ENCODE measurements at regions not wholly inside any gene's neighbourhood (a gene's known extent, or its start where the extent isn't known, plus 50 kb on each side); places are given as distances from the start of the nearest gene placed in this dataset.

DNA sequence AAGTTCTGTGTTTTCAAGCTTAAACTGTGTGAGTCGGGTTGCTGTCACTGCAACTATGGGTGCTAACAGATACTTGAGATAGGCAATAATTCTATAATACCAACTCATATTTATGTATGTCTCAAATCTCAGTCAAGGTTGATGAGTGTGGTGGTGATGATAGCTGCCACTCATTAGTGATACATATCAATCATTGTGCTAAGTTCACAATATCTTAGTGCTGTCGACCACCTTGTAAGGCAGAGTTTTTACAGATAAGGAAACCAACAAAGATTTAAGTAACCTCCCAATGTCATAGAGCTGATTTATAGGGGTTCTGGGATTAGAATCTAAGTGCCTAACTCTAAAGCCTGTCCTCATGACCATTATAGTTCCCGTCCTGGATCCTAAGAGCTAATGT lies 82.5 kb downstream of the ELAPOR2 start:
- intact Hi-C loops (cut with micrococcal nuclease) = no loop called here
- ATAC-seq (no peak), DNase-seq (no peak)

DNA sequence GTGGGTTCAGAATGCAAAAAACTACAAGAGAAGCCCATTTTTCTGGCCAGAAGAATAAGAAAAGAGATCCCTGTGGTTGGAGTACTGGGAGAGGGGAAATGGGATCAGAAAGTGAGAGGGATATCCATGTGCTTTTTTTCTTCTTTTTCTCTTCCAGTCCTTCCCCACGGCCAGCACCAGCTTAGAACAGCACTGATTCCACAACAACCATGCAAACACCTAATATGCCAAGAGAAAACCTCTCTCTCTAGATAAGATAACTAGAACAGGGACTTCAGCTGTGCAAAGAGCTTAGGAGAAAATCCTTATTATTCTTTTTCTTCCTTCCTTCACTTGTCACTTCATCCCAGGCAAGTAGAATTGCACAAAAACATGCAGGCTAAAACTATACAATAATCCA lies 83.5 kb downstream of the ELAPOR2 start:
- no peak for ATAC-seq
- intact Hi-C loops (cut with micrococcal nuclease) = no loop called here

DNA sequence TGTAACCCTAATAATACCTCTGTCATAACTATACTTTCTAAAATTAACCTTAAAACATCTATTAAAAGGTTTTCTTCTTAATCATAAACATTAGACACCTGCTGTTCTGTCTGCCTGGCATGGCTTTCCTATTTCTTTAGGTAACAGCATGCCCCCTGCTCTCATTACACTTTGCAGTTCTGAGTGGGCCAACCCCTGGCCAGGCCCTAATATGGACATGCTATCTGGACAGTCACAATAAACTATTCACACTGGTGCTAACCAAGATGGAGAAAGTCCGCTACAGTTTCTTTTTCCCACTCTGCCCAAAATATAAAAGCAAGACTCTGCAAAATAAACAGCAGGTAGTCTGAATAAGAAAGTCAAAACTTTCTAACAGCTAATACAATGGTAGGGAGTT lies 84.0 kb downstream of the ELAPOR2 start:
- no peak for ATAC-seq
- DNase-seq = no peak
- intact Hi-C loops (cut with micrococcal nuclease) = no loop called here

More for the DNA sequence above, 83.5 kb downstream of the ELAPOR2 start:
- no peak for DNase-seq

DNA sequence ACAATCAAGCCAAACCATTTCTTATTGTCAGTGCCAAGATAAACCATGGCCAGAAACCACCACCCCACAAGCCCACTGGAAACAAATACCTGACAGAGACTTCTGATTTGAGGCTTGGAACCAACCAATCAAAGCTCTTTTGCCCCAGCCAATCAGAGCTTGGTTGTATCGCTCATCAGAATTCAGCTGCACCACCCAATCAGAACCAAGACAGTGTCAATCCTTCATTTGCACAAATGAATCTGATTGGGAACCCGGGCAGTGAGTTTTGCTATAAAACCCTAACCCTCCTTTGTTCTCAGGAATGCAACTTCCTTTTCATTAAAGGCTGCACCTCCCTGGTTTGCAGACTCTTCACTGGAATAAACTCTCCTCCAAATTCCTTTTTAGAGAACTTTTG lies 87.4 kb downstream of the ELAPOR2 start:
- DNase-seq = no peak
- no peak for ATAC-seq
- intact Hi-C loops (cut with micrococcal nuclease) = no loop called here

DNA sequence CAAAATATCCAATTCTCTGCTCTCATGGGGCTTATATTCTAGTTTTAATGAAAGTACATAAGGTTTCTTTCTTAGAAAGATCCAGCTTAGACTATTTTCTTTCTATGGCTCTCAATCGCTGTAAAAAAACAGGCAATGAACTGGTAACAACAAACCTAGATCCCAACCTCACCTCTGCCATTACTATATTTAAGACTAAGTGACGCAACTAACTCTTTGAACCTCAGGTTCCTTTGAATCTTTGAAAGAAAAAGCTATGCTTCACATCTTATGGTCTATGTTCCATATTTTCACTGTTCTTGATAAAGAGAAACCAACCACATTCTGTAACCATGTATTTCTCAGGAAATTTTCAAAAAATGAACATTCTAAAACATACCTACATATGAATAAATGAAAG lies 88.5 kb downstream of the ELAPOR2 start:
- DNase-seq = no peak
- intact Hi-C loops (cut with micrococcal nuclease) = no loop called here
- ATAC-seq = no peak

DNA sequence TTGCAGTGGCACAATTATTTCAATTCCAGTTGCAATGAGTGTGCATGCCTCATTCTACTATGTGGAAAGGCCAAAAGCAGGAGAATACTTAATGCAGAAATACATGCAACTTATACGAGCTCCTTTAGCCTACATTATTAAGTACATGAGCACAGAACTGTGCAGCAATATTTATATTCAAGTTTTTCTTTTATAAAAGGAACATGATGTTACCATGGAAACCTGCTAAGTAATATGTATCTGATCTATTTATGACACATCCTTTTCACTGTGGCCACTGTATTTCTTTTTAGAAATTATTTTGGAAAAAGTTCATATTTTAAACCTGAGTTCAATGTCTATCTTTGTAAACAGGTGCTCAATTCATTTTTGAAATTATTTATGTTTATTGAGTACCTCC lies 88.9 kb downstream of the ELAPOR2 start:
- ATAC-seq (no peak), DNase-seq (no peak)
- intact Hi-C loops (cut with micrococcal nuclease) = no loop called here

DNA sequence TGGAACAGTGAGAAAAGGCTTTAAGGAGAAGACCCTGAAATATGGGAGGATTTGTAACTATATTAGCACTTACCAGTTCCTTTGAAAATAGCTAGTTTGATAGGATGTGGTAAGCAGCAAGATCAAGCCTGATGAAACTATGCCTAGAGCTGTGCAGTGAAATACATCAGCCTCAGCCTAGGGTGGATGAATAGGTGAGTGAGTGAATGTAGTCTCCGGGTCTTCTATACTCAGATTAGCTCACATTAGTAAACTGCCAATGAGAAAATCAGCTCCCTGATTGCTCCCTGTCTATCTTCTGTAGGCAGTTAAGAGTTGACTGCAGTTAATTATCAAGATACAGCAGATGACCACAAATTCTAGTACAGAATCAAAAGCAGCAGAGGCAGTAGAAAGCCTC lies 89.6 kb downstream of the ELAPOR2 start:
- intact Hi-C loops (cut with micrococcal nuclease) = no loop called here
- no peak for DNase-seq
- ATAC-seq = no peak

DNA sequence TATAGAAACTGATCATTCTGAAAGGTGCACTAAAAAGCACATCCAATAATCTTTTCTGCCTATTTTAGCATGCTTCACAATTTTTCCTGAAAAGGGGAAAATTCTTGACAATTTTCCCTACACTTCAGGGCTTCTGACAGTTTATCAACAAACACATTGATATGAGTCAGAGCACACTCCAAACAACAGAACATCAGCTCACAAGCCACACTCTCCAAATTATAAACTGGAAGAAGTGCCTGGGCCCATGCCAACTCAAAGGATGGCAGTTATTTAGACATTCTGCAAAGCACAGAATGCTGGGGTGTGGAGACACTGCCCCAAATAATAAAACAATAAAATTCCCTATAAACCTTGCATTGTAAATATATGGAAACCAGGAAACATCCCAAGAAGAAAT lies 90.8 kb downstream of the ELAPOR2 start:
- intact Hi-C loops (cut with micrococcal nuclease) = no loop called here
- DNase-seq (no peak), ATAC-seq (no peak)

DNA sequence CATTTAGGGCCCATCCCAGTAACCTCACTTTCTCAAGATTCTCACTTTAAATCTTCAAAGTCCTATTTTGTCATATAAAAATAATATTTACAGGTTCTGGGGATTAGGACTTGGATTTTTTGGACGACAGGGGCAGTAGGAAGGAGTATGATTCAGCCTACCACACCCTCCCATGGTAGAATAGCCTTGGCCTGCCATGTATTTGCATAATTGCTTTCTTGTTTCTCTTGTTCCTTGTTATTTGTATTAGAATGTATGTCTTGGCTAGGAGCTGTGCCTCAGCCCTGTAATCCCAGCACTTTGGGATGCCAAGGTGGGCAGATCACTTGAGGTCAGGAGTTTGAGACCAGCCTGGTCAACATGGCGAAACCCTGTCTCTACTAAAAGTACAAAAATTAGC lies 92.5 kb downstream of the ELAPOR2 start:
- intact Hi-C loops (cut with micrococcal nuclease) = no loop called here
- DNase-seq = no peak
- no peak for ATAC-seq

DNA sequence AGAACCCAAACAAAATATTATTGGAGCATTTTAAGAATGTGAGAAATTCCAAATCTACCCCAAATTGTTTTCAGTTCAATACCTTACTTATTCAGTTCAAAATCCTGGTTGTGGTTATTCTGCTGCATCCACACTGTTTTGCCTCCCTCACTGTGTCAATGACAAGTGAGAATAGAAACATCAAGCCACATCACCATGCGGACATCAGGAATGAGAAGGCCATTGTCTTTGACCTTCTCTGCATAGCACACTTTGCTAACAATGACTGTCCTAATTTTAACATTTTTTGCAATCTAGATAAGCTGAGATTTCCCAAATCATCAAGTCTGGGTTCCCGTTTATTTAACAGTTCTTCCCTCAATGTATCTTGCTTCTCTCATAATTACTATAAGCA lies 93.7 kb downstream of the ELAPOR2 start:
- ATAC-seq = no peak
- intact Hi-C loops (cut with micrococcal nuclease) = no loop called here
- no peak for DNase-seq

DNA sequence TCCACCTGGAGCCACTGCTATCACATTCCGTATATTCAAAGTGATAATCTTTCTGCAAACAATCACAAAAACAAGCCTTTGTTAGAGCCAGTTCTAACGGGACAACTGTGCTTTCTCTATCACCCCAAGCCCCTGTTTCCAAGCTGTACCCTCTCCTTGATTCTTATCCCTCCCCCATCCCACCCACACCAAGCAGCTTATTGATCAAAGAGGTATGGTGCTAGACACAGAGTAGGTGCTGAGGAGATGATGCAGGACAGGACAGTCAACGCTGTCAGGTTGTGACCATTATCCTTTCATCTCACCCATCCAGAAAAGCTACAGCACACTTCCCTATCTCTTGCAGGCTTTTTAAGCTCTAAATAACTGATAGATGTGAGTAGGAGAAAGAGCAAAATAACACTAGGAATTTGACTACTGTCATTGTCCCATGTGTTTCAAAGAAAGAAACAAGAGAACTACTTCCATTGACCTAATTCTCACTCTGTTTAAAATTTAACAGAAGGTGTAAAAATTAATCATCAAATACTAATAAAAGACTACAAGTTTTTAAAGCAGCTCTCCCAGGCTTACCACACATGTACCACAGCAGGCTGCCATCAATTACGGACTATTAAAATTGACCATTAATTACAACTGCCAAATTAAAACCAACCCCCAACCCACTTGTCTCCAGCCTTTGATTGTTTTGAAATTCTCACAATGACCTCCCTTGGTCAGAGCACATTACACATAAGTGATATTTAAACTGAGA lies 94.3 kb downstream of the ELAPOR2 start:
- ATAC-seq (no peak), DNase-seq (no peak)
- intact Hi-C loops (cut with micrococcal nuclease) = no loop called here

DNA sequence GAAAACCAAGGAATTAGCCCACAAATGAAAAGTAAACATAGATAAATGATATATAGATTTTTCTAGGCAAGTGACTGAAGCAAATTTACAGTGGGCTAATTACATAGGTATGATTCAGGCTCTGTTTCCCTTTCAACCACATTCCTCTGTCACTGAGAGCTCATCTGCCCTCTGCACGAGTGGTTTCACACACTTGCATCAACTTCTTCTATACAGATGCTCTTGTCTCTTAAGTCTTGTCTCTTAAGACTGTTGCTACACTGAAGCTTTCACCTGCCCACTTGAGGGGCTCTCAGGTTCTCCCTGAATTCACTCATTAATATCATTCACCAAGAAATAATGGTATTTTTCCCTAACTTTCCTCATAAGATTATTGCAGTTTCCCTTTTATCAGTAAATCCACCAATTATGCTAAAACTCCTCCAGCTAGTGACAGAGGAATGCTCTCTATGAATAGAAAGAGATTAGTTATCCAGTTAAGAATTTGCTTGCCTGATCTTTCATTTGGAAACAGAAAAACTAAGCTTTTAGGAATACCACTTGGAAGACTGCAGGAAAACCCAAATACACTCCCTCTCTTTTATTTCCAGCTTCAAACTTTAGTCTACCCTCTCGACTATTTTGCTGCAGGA lies 95.7 kb downstream of the ELAPOR2 start:
- intact Hi-C loops (cut with micrococcal nuclease) = no loop called here
- DNase-seq = no peak
- no peak for ATAC-seq

DNA sequence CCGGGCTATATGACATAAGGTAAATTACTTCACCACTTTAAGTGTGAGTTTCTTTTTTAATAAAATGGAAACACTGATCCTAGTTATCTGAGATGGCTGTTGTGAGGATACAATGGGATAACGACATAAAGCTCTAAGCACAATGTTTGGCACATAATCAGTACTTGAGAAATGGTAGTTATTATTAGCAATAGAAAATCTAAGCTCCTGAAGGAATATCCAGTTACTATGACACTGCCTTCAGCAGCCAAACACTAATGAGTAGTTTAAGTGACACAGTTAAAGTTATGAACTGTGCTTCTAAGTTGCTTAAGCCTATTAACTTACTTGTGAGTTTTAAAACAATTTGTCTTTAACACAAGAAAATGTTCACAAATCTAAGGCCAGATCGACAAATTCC lies 96.8 kb downstream of the ELAPOR2 start:
- intact Hi-C loops (cut with micrococcal nuclease) = no loop called here
- DNase-seq (no peak), ATAC-seq (no peak)

DNA sequence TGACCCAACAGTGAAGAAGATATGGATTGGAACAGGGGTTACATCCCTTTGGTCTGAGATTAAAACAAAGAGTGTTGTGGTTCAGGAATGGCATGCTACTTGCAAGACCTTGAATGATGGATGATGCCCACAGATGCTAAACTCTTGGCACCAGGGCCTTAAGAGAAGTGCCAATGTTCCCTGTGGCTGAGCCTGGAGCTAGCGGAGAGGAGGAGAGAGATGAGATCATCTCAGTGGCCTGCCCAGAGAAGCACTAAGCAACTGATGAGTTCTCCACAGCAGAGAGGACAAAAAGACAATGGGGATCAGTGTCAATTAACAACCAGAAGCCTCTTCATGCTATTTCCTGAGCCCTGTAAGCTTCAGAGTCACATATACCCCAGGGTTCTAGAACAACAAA lies 97.8 kb downstream of the ELAPOR2 start:
- intact Hi-C loops (cut with micrococcal nuclease) = no loop called here
- ATAC-seq (no peak), DNase-seq (no peak)

DNA sequence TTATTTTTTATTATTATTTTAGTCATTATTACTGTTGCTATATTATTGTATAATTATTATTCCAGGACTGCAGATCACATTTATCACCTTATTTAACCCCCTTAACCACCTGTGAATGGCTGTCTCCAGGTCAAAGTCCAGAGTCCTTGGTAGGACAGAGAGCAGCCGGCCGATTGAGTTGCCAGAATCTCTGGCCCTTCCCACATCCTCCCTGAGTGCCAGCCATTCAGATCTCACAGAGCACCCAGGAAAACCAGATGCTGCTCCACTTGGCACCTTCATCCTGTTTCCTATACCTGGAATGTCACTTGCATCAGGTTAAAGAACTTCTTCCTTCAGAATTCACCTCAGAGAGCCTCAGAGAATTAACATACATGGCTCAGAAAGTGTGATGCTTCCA lies 101.1 kb downstream of the ELAPOR2 start:
- no peak for DNase-seq
- intact Hi-C loops (cut with micrococcal nuclease) = no loop called here
- no peak for ATAC-seq

DNA sequence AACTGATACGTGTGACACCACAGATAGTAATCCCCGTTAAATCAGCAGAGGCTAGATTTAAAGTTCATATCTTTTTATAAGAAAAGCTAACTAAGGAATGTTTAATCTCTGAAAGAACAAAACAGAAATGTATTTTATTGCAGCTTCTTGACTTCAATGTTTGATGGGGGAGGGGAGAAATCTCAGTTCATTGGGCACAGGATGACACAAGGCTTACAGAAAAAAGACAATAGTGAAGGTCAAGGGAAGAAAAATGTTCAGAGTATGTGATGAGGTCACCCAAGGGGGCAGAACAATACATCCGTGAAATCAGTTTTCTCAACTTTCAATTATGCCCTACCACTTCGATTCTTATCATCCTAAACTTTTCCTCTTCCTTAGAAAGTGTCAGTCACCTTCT lies 102.9 kb downstream of the ELAPOR2 start:
- intact Hi-C loops (cut with micrococcal nuclease) = no loop called here
- ATAC-seq = no peak
- DNase-seq = no peak

DNA sequence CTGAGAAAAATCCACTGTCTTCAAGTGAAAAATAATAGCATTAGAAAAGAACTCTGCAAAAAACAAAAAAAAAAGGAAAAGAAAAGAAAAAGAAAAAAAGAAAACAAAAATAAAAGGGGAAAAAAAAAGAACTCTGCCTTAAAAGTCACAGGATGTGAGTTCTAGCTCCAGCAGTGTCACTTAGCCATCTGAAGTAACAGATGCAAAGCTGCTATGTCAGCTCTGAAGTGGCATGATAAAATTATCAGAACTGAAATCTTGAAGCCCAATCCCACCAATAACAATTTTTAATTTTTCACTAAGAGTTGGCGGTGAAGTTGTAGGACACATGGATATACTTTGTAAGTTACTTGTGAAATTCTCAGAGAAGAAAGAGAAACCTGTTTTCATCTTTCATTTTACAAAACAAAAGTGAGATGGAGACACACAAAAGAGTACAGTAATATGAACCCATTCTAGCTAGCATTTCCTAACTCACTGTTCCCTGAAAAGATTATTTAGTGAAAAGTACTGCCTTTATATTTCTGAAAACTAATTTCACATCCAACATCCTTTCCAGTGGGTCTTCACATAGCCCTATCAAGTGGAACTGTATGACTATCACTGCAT lies 103.5 kb downstream of the ELAPOR2 start:
- ATAC-seq (no peak), DNase-seq (no peak)
- intact Hi-C loops (cut with micrococcal nuclease) = no loop called here

DNA sequence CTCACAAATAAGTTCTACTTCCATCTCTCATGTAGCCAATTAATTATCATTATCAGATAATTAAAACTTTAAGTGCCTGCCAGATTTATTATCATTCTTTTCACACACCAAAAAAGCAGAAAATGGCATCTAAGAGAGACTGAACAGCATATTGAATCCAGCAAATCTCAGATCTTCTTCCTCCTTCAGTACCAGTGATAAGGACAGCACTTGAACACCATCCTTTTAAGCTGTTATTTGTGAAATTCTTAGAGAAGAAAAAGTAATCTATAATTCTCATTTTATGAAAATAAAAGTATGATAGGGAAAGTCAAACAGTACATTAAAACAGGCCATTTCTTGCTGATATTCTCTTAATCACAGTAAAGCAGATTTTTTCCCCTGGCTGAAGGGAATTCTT lies 104.5 kb downstream of the ELAPOR2 start:
- ATAC-seq (no peak), DNase-seq (no peak)
- intact Hi-C loops (cut with micrococcal nuclease) = no loop called here

DNA sequence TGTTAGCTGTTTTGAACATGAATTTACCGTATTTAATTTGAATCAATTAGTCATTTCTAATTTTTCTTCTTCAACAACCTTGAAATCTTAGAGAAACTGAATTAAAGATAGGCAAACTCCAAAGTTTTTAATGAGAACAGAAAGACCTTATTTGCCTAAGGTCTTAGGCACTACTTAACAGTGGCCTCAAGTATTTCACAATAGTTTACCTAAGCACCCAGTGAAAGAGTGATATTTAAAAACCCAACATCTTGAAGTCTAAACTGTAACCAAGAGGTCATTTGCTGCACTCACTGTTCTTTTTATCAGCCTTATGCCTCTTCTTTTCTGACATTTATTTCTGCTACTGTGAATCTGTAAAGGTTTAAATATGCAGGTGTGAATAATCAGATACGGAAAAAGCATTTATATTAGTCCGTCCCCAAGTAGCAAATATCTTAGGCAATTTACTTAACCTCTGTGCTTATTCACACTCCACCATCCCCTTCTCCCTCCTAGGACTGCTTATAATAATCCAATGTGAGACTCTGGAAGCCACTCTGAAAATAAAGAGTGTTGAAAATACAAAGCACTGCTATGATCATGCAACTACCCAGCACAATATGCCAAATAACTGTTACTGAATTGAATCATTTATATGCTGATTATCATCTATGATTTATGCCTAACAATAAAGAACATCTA lies 105.7 kb downstream of the ELAPOR2 start:
- no peak for DNase-seq
- intact Hi-C loops (cut with micrococcal nuclease) = no loop called here

DNA sequence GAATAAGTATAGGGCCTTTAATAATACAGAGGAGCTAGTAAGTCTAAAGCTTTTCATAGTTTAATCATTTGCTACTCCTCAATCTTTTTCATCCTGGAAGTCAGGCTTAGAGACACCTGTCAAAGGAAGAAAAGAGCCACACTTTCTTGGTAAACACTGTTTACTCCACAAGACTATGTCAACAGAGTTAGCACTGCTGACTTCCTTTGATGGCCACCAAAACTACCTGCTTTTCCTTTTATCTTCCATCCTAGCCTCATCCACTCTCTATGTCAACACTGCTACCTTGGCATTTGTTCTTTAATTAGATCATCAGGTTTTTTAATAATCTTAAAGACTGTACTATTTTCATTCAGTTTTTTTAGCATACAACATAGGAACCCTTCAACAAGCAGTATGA lies 106.2 kb downstream of the ELAPOR2 start:
- intact Hi-C loops (cut with micrococcal nuclease) = no loop called here
- ATAC-seq (no peak), DNase-seq (no peak)

More for the DNA sequence above, 105.7 kb downstream of the ELAPOR2 start:
- no peak for ATAC-seq

Data from left ventricle myocardium superior (tissue), 1 donor.